ENCODE measurements at regions not wholly inside any gene's neighbourhood (a gene's known extent, or its start where the extent isn't known, plus 50 kb on each side); places are given as distances from the start of the nearest gene placed in this dataset.

GRCh38 chr12:14308516-14308915 is 57.0 kb upstream of the ATF7IP start:
- H3K36me3 ChIP-seq (replicated peaks in 1 of 2): no peaks in the 10 kb centered on the region
- DNase-seq: no peak
- no peak overlapping the region for H3K4me3 ChIP-seq
- 91 to 98% (median 96%) methylated on average over 4 of the region's 4 CpGs for WGBS, 4 donors
- no peaks in the 10 kb centered on the region for H3K9me3 ChIP-seq (replicated peaks in 1 of 3)
- H3K4me1 ChIP-seq (replicated peaks in 1 of 2): no peaks in the 10 kb centered on the region
- H3K27ac ChIP-seq: no peak overlapping the region
- TF ChIP-seq CTCF (IDR thresholded peaks at IDR 0.05) (no peak), POLR2A (IDR thresholded peaks at IDR 0.05) (no peak)
- H3K27me3 ChIP-seq: no peaks in the 10 kb centered on the region
- intact Hi-C loops (cut with DNase I): no loop called here

- no peak for DNase-seq
- H3K36me3 ChIP-seq (replicated peaks in 1 of 2): no peaks in the 10 kb centered on the region
- intact Hi-C loops (cut with DNase I): no loop called here
- H3K9me3 ChIP-seq (replicated peaks in 1 of 3): no peaks in the 10 kb centered on the region
- H3K27me3 ChIP-seq: no peaks in the 10 kb centered on the region
- no peak overlapping the region for H3K27ac ChIP-seq
- H3K4me1 ChIP-seq (replicated peaks in 1 of 2): no peaks in the 10 kb centered on the region
- WGBS, 4 donors: 61 to 88% (median 73%) methylated on average over 1 of the region's 1 CpG
- no peak overlapping the region for H3K4me3 ChIP-seq
- TF ChIP-seq POLR2A (IDR thresholded peaks at IDR 0.05): no peak
Measured at GRCh38 chr12:14310866-14311265, 54.6 kb upstream of the ATF7IP start.

- intact Hi-C loops (cut with DNase I): no loop called here
- DNase-seq: no peak
- Histone ChIP-seq H3K36me3 (replicated peaks in 1 of 2) (no peaks in the 10 kb centered on the region), H3K27ac (no peak overlapping the region), H3K4me1 (replicated peaks in 1 of 2) (no peaks in the 10 kb centered on the region), H3K9me3 (replicated peaks in 1 of 3) (no peaks in the 10 kb centered on the region), H3K27me3 (no peaks in the 10 kb centered on the region), H3K4me3 (no peak overlapping the region)
- WGBS, 4 donors: 90 to 95% (median 93%) methylated on average over 7 of the region's 7 CpGs
- no peak for TF ChIP-seq POLR2A (IDR thresholded peaks at IDR 0.05)
- no peak for TF ChIP-seq CTCF (IDR thresholded peaks at IDR 0.05)
Measured at GRCh38 chr12:14313379-14314138, 51.9 kb upstream of the ATF7IP start.

GRCh38 chr12:14314801-14315200 is 50.7 kb upstream of the ATF7IP start:
- Histone ChIP-seq H3K36me3 (replicated peaks in 1 of 2) (no peaks in the 10 kb centered on the region), H3K9me3 (replicated peaks in 1 of 3) (no peaks in the 10 kb centered on the region), H3K27ac (no peak overlapping the region), H3K4me3 (no peak overlapping the region), H3K4me1 (replicated peaks in 1 of 2) (no peaks in the 10 kb centered on the region), H3K27me3 (no peaks in the 10 kb centered on the region)
- no peak for TF ChIP-seq CTCF (IDR thresholded peaks at IDR 0.05)
- no peak for TF ChIP-seq POLR2A (IDR thresholded peaks at IDR 0.05)
- intact Hi-C loops (cut with DNase I): no loop called here
- peak in 1 of 7 donors; percentile 4 for DNase-seq
- WGBS, 4 donors: 79 to 88% (median 84%) methylated on average over 6 of the region's 6 CpGs

- Histone ChIP-seq H3K27ac (no peak overlapping the region), H3K9me3 (replicated peaks in 1 of 3) (no peaks in the 10 kb centered on the region), H3K4me1 (replicated peaks in 1 of 2) (no peaks in the 10 kb centered on the region), H3K4me3 (no peak overlapping the region), H3K27me3 (no peaks in the 10 kb centered on the region), H3K36me3 (replicated peaks in 1 of 2) (no peaks in the 10 kb centered on the region)
- intact Hi-C loops (cut with DNase I): no loop called here
- TF ChIP-seq POLR2A (IDR thresholded peaks at IDR 0.05) (no peak), CTCF (IDR thresholded peaks at IDR 0.05) (no peak)
- no peak for DNase-seq
Measured at GRCh38 chr12:14315501-14315900, 50.0 kb upstream of the ATF7IP start.

Data from adrenal gland (tissue), 9 donors.